ENCODE measurements at regions not wholly inside any gene's neighbourhood (a gene's known extent, or its start where the extent isn't known, plus 50 kb on each side); places are given as distances from the start of the nearest gene placed in this dataset.

GRCh38 chr9:31605164-31605563 lies 779.3 kb upstream of the ACO1 start:
- no peak for TF ChIP-seq TCF7L2 (IDR thresholded peaks at IDR 0.05; ENCODE audit: low read depth, low read length)
- no peak for TF ChIP-seq CTCF (IDR thresholded peaks at IDR 0.05)
- no peak for TF ChIP-seq POLR2AphosphoS5 (IDR thresholded peaks at IDR 0.05; ENCODE audit: low read depth, low read length)
- no peak for TF ChIP-seq SIN3A (IDR thresholded peaks at IDR 0.05; ENCODE audit: borderline replicate concordance, insufficient read depth, low read depth, low read length)
- TF ChIP-seq REST (IDR thresholded peaks at IDR 0.05; ENCODE audit: insufficient read depth in 1 of 2, low read depth in 2 of 2, low read length in 1 of 2): no peak
